SK-N-SH treated with all-trans-retinoic acid at 6 μM for 48 hours (cell line): ENCODE measurements at regions not wholly inside any gene's neighbourhood (a gene's known extent, or its start where the extent isn't known, plus 50 kb on each side); places are given as distances from the start of the nearest gene placed in this dataset.

Experiments
- ATAC-seq: fragments of 200-7000 bp; cut with Tn5 transposase; 3 replicates; pipeline ENCODE4 v1.9.1; 2020; ENCODE audit warnings: mild to moderate bottlenecking, moderate library complexity
- ARNTL ChIP-seq: fragments of 450-650 bp; formaldehyde crosslinking; IDR thresholded peaks from 2 replicates; pipeline ENCODE4 v1.5.0; 2020; ENCODE audit warnings: low read depth, mild to moderate bottlenecking, moderate library complexity, borderline replicate concordance
- BACH2 ChIP-seq: fragments of 250-450 bp; sonication (Bioruptor Pico); IDR thresholded peaks from 2 replicates; pipeline ENCODE4 v1.9.0; 2021; ENCODE audit warnings: mild to moderate bottlenecking, borderline replicate concordance
- CREB5 ChIP-seq: fragments of 250-450 bp; sonication (Bioruptor Pico); IDR thresholded peaks from 2 replicates; pipeline ENCODE4 v1.5.1; 2020; ENCODE audit warnings: low read depth, mild to moderate bottlenecking, moderate library complexity
- CSDC2 ChIP-seq: fragments of 250-450 bp; sonication (Bioruptor Pico); IDR thresholded peaks from 2 replicates; pipeline ENCODE4 v1.5.0; 2020; ENCODE audit warnings: mild to moderate bottlenecking, moderate library complexity
- CSRNP3 ChIP-seq: fragments of 250-450 bp; sonication (Bioruptor Pico); IDR thresholded peaks from 2 replicates; pipeline ENCODE4 v1.5.1; 2021; ENCODE audit warnings: mild to moderate bottlenecking, moderate library complexity
- GLIS3 ChIP-seq: fragments of 250-450 bp; sonication (Bioruptor Pico); IDR thresholded peaks from 2 replicates; pipeline ENCODE4 v1.5.0; 2020; ENCODE audit warnings: mild to moderate bottlenecking, moderate library complexity
- ISL1 ChIP-seq: fragments of 250-450 bp; sonication (Bioruptor Pico); IDR thresholded peaks from 2 replicates; pipeline ENCODE4 v2.1.2; 2022; ENCODE audit warnings: mild to moderate bottlenecking, moderate library complexity
- PATZ1 ChIP-seq: fragments of 250-450 bp; sonication (Bioruptor Pico); IDR thresholded peaks from 2 replicates; pipeline ENCODE4 v1.8.0; 2020; ENCODE audit warnings: mild to moderate bottlenecking, moderate library complexity, borderline replicate concordance
- PPARA ChIP-seq: fragments of 250-450 bp; sonication (Bioruptor Pico); IDR thresholded peaks from 2 replicates; pipeline ENCODE4 v1.5.0; 2020; ENCODE audit warnings: mild to moderate bottlenecking, borderline replicate concordance
- RARB ChIP-seq: fragments of 250-450 bp; sonication (Bioruptor Pico); IDR thresholded peaks from 2 replicates; pipeline ENCODE4 v1.8.0; 2021; ENCODE audit warnings: mild to moderate bottlenecking, moderate library complexity
- SNAI2 ChIP-seq: fragments of 250-450 bp; sonication (Bioruptor Pico); IDR thresholded peaks from 2 replicates; pipeline ENCODE4 v1.5.0; 2020; ENCODE audit warnings: mild to moderate bottlenecking, moderate library complexity
- TCF4 ChIP-seq: fragments of 250-450 bp; sonication (Bioruptor Pico); IDR thresholded peaks from 2 replicates; pipeline ENCODE4 v1.8.0; 2021; ENCODE audit warnings: mild to moderate bottlenecking, moderate library complexity, borderline replicate concordance
- TOX ChIP-seq: fragments of 250-450 bp; sonication (Bioruptor Pico); IDR thresholded peaks from 2 replicates; pipeline ENCODE4 v1.8.0; 2021; ENCODE audit warnings: mild to moderate bottlenecking, moderate library complexity, borderline replicate concordance
- ZC3H10 ChIP-seq: fragments of 250-450 bp; sonication (Bioruptor Pico); IDR thresholded peaks from 2 replicates; pipeline ENCODE4 v1.5.1; 2021; ENCODE audit warnings: mild to moderate bottlenecking, moderate library complexity
- ZFP3 ChIP-seq: fragments of 250-450 bp; sonication (Bioruptor Pico); IDR thresholded peaks from 2 replicates; pipeline ENCODE4 v1.5.0; 2020; ENCODE audit warnings: mild to moderate bottlenecking, moderate library complexity
- ZFP30 ChIP-seq: fragments of 450-650 bp; formaldehyde crosslinking; IDR thresholded peaks from 2 replicates; pipeline ENCODE4 v1.5.0; 2022; ENCODE audit warnings: mild to moderate bottlenecking, moderate library complexity
- ZNF565 ChIP-seq: fragments of 450-650 bp; formaldehyde crosslinking; conservative IDR thresholded peaks from 2 replicates; pipeline ENCODE4 v1.5.0; 2020; ENCODE audit warnings: low read depth, mild to moderate bottlenecking, moderate library complexity
- ZNF70 ChIP-seq: fragments of 450-650 bp; formaldehyde crosslinking; IDR thresholded peaks from 2 replicates; pipeline ENCODE4 v1.5.0; 2020; ENCODE audit warnings: mild to moderate bottlenecking, moderate library complexity
- ZNF8 ChIP-seq: fragments of 450-650 bp; formaldehyde crosslinking; IDR thresholded peaks from 2 replicates; pipeline ENCODE4 v1.5.0; 2020; ENCODE audit warnings: mild to moderate bottlenecking, moderate library complexity
- TF ChIP-seq, protein P1 (sequence below): fragments of 250-450 bp; sonication (Bioruptor Pico); IDR thresholded peaks from 2 replicates; pipeline ENCODE4 v1.5.0; 2020; ENCODE audit warnings: mild to moderate bottlenecking, moderate library complexity

- TF ChIP-seq PATZ1 (no peak), ZC3H10 (no peak), CSDC2 (CRISPR knock-in tag) (no peak), ZNF565 (CRISPR knock-in tag) (no peak), ISL1 (CRISPR knock-in tag) (no peak), ZFP3 (no peak), RARB (CRISPR knock-in tag) (no peak)
Measured at GRCh38 chr14:65290830-65291229, 121.7 kb upstream of the FUT8 start (continued).

DNA sequence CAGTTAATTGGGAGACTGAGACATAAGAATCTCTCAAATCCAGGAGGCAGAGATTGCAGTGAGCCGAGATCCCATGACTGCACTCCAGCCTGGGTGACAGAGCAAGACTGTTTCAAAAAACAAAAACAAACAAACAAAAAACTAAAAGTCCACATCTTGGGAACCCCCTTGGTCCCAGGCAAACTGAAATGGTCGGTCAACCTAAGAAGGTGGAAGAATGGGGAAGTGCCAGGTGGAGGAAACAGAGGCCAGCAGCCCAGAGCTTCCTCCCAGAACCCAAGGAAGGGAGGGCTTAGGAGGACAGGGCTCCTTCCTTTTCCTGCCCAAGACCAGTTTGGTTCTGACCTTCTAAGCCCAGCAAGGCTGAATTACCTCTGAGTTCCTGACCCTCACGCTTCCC is 121.0 kb upstream of the FUT8 start:
- no peak for ATAC-seq
- TF ChIP-seq ZNF8 (CRISPR knock-in tag) = no peak
- no peak for TF ChIP-seq ZFP30 (CRISPR knock-in tag)
- TF ChIP-seq GLIS3 = no peak
- no peak for TF ChIP-seq ZNF565 (CRISPR knock-in tag)
- no peak for TF ChIP-seq ISL1 (CRISPR knock-in tag)
- TF ChIP-seq PPARA (CRISPR knock-in tag) = no peak
- TF ChIP-seq CSDC2 (CRISPR knock-in tag) = no peak
- no peak for TF ChIP-seq TCF4 (CRISPR knock-in tag)
- TF ChIP-seq TOX (CRISPR knock-in tag) = no peak
- no peak for TF ChIP-seq CREB5 (CRISPR knock-in tag)
- TF ChIP-seq, protein P1, sequence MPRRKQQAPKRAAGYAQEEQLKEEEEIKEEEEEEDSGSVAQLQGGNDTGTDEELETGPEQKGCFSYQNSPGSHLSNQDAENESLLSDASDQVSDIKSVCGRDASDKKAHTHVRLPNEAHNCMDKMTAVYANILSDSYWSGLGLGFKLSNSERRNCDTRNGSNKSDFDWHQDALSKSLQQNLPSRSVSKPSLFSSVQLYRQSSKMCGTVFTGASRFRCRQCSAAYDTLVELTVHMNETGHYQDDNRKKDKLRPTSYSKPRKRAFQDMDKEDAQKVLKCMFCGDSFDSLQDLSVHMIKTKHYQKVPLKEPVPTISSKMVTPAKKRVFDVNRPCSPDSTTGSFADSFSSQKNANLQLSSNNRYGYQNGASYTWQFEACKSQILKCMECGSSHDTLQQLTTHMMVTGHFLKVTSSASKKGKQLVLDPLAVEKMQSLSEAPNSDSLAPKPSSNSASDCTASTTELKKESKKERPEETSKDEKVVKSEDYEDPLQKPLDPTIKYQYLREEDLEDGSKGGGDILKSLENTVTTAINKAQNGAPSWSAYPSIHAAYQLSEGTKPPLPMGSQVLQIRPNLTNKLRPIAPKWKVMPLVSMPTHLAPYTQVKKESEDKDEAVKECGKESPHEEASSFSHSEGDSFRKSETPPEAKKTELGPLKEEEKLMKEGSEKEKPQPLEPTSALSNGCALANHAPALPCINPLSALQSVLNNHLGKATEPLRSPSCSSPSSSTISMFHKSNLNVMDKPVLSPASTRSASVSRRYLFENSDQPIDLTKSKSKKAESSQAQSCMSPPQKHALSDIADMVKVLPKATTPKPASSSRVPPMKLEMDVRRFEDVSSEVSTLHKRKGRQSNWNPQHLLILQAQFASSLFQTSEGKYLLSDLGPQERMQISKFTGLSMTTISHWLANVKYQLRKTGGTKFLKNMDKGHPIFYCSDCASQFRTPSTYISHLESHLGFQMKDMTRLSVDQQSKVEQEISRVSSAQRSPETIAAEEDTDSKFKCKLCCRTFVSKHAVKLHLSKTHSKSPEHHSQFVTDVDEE = no peak
- TF ChIP-seq ZFP3 = no peak
- TF ChIP-seq RARB (CRISPR knock-in tag) = no peak
- no peak for TF ChIP-seq CSRNP3 (CRISPR knock-in tag)
- TF ChIP-seq ARNTL (CRISPR knock-in tag) = no peak
- no peak for TF ChIP-seq ZC3H10
- no peak for TF ChIP-seq PATZ1
- no peak for TF ChIP-seq SNAI2 (CRISPR knock-in tag)
- TF ChIP-seq ZNF70 (CRISPR knock-in tag) = no peak

DNA sequence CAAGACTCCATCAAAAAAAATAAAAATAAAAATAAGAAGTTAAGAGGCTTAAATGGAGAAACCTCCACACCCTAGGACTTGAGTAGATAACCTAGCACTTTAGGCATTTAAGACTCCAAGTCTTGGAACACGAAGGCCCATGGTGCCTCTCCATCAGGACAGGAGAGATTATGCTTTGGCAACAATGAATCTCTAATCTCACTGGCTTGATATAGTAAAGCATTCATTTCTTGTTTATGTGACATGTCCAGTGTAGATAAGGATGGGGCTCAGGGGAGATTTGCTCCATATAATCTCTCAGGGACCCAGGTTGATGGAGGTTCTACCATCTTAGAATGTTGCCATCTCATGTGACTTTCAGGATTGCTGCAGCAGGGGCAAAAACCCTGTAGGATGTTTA is 117.7 kb upstream of the FUT8 start:
- TF ChIP-seq BACH2 (CRISPR knock-in tag) = no peak
- ATAC-seq = no peak

- TF ChIP-seq PATZ1 (no peak), CSRNP3 (CRISPR knock-in tag) (no peak), RARB (CRISPR knock-in tag) (no peak), ZNF70 (CRISPR knock-in tag) (no peak)
- TF ChIP-seq, protein P1 = no peak
- TF ChIP-seq, all 23 proteins: peak for 0
Measured at GRCh38 chr14:65296402-65296801, 116.1 kb upstream of the FUT8 start.

More at GRCh38 chr14:65296402-65296801, 116.1 kb upstream of the FUT8 start:
- ATAC-seq = no peak
